HEK293 (cell line): ENCODE measurements at regions not wholly inside any gene's neighbourhood (a gene's known extent, or its start where the extent isn't known, plus 50 kb on each side); places are given as distances from the start of the nearest gene placed in this dataset.

Experiments
- CTCF ChIA-PET: fragments of 350-600 bp; formaldehyde crosslinking; extraction: SDS; loops from one replicate; lab custom pipeline; 2021; ENCODE audit warnings: antibody characterized with exemption; lab: Yijun Ruan, JAX
- POLR2A ChIA-PET: fragments of 300-600 bp; formaldehyde crosslinking; extraction: SDS; loops from one replicate; lab custom pipeline; 2020; ENCODE audit warnings: antibody characterized with exemption, inconsistent platforms; lab: Yijun Ruan, JAX
- H3K27ac ChIP-seq: fragments of 200-500 bp; sonication (Bioruptor generic); 2 replicates; pipeline ENCODE4 v1.5.1; 2014; ENCODE audit warnings: low read depth, low read length, control low read depth, inconsistent platforms; ENCODE audit errors: extremely low read depth
- H3K36me3 ChIP-seq, 2 experiments: fragments of 200-500 bp in 1 of 2; sonication (Bioruptor generic) in 1 of 2; 1 replicate in 1 of 2; 2 replicates in 1 of 2; pipeline ENCODE4 v1.5.1; 2014 to 2017; ENCODE audit warnings: inconsistent platforms in 2 of 2, low read length in 2 of 2; ENCODE audit not compliant: control insufficient read depth in 2 of 2, insufficient read depth in 1 of 2
- H3K4me1 ChIP-seq: fragments of 200-500 bp; sonication (Bioruptor generic); 2 replicates; pipeline ENCODE4 v1.5.1; 2014; ENCODE audit warnings: mild to moderate bottlenecking, low read length, inconsistent platforms; ENCODE audit not compliant: control insufficient read depth, insufficient read depth
- H3K4me3 ChIP-seq: 2 replicates; pipeline ENCODE4 v1.5.1; 2011; ENCODE audit warnings: low read depth, mild to moderate bottlenecking, control low read depth, low read length, moderate library complexity
- H3K9me3 ChIP-seq: fragments of 200-500 bp; sonication (Bioruptor generic); 2 replicates; pipeline ENCODE4 v1.5.1; 2014; ENCODE audit warnings: low read depth, low read length, inconsistent platforms; ENCODE audit not compliant: control insufficient read depth, insufficient read depth
- AEBP2 ChIP-seq: fragments of 450-650 bp; formaldehyde crosslinking; IDR thresholded peaks from 2 replicates; pipeline ENCODE4 v1.5.1; 2016; ENCODE audit warnings: missing biosample characterization, missing genetic modification characterization, borderline replicate concordance
- GFI1B ChIP-seq: fragments of 450-650 bp; formaldehyde crosslinking; IDR thresholded peaks from 2 replicates; pipeline ENCODE4 v1.5.1; 2016; ENCODE audit warnings: missing biosample characterization, missing genetic modification characterization
- KLF8 ChIP-seq: fragments of 450-650 bp; formaldehyde crosslinking; IDR thresholded peaks from 2 replicates; pipeline ENCODE4 v1.5.1; 2016; ENCODE audit warnings: missing biosample characterization, missing genetic modification characterization
- MYNN ChIP-seq: fragments of 450-650 bp; formaldehyde crosslinking; IDR thresholded peaks from 2 replicates; pipeline ENCODE4 v1.5.1; 2016; ENCODE audit warnings: missing biosample characterization, missing genetic modification characterization, borderline replicate concordance
- SETDB1 ChIP-seq: IDR thresholded peaks from one replicate; pipeline ENCODE4 v1.6.1; 2017; ENCODE audit warnings: mild to moderate bottlenecking, low read length, moderate library complexity, mixed read lengths; ENCODE audit not compliant: insufficient read length
- SP2 ChIP-seq: fragments of 450-650 bp; formaldehyde crosslinking; IDR thresholded peaks from 2 replicates; pipeline ENCODE4 v1.5.1; 2016; ENCODE audit warnings: missing biosample characterization, missing genetic modification characterization
- SP7 ChIP-seq: fragments of 450-650 bp; formaldehyde crosslinking; IDR thresholded peaks from 2 replicates; pipeline ENCODE4 v1.5.1; 2016; ENCODE audit warnings: missing biosample characterization, missing genetic modification characterization
- ZBTB21 ChIP-seq: fragments of 450-650 bp; formaldehyde crosslinking; IDR thresholded peaks from 2 replicates; pipeline ENCODE4 v1.5.1; 2017; ENCODE audit warnings: missing biosample characterization, missing genetic modification characterization
- ZFP3 ChIP-seq: fragments of 450-650 bp; formaldehyde crosslinking; IDR thresholded peaks from 2 replicates; pipeline ENCODE4 v1.5.1; 2016; ENCODE audit warnings: low read depth, missing biosample characterization, missing genetic modification characterization
- ZNF10 ChIP-seq: fragments of 450-650 bp; formaldehyde crosslinking; IDR thresholded peaks from 2 replicates; pipeline ENCODE4 v1.5.1; 2017; ENCODE audit warnings: missing biosample characterization, missing genetic modification characterization
- ZNF133 ChIP-seq: fragments of 450-650 bp; formaldehyde crosslinking; IDR thresholded peaks from 2 replicates; pipeline ENCODE4 v1.5.1; 2016; ENCODE audit warnings: missing biosample characterization, missing genetic modification characterization
- ZNF155 ChIP-seq: fragments of 450-650 bp; formaldehyde crosslinking; IDR thresholded peaks from 2 replicates; pipeline ENCODE4 v1.5.1; 2016; ENCODE audit warnings: missing biosample characterization, missing genetic modification characterization
- ZNF23 ChIP-seq: fragments of 450-650 bp; formaldehyde crosslinking; IDR thresholded peaks from 2 replicates; pipeline ENCODE4 v1.5.1; 2016; ENCODE audit warnings: missing biosample characterization, missing genetic modification characterization, borderline replicate concordance
- ZNF239 ChIP-seq: fragments of 450-650 bp; formaldehyde crosslinking; IDR thresholded peaks from 2 replicates; pipeline ENCODE4 v1.5.1; 2016; ENCODE audit warnings: missing biosample characterization, missing genetic modification characterization
- ZNF311 ChIP-seq: fragments of 450-650 bp; formaldehyde crosslinking; IDR thresholded peaks from 2 replicates; pipeline ENCODE4 v1.5.1; 2017; ENCODE audit warnings: missing biosample characterization, missing genetic modification characterization, borderline replicate concordance
- ZNF324 ChIP-seq: fragments of 450-650 bp; formaldehyde crosslinking; IDR thresholded peaks from 2 replicates; pipeline ENCODE4 v1.5.1; 2016; ENCODE audit warnings: missing biosample characterization, missing genetic modification characterization
- ZNF362 ChIP-seq: fragments of 450-650 bp; formaldehyde crosslinking; IDR thresholded peaks from 2 replicates; pipeline ENCODE4 v1.5.1; 2016; ENCODE audit warnings: missing biosample characterization, missing genetic modification characterization
- ZNF366 ChIP-seq: fragments of 450-650 bp; formaldehyde crosslinking; conservative IDR thresholded peaks from 2 replicates; pipeline ENCODE4 v1.5.1; 2016; ENCODE audit warnings: missing biosample characterization, missing genetic modification characterization
- ZNF391 ChIP-seq: fragments of 450-650 bp; formaldehyde crosslinking; IDR thresholded peaks from 2 replicates; pipeline ENCODE4 v1.5.1; 2016; ENCODE audit warnings: low read depth, missing biosample characterization, missing genetic modification characterization, borderline replicate concordance
- ZNF398 ChIP-seq: fragments of 450-650 bp; formaldehyde crosslinking; IDR thresholded peaks from 2 replicates; pipeline ENCODE4 v1.5.1; 2017; ENCODE audit warnings: missing biosample characterization, missing genetic modification characterization
- ZNF423 ChIP-seq: fragments of 450-650 bp; formaldehyde crosslinking; IDR thresholded peaks from 2 replicates; pipeline ENCODE4 v1.5.1; 2016; ENCODE audit warnings: missing biosample characterization, missing genetic modification characterization
- ZNF544 ChIP-seq: fragments of 450-650 bp; formaldehyde crosslinking; IDR thresholded peaks from 2 replicates; pipeline ENCODE4 v1.5.0; 2017; ENCODE audit warnings: missing biosample characterization, missing genetic modification characterization
- ZNF600 ChIP-seq: fragments of 450-650 bp; formaldehyde crosslinking; IDR thresholded peaks from 2 replicates; pipeline ENCODE4 v1.5.1; 2016; ENCODE audit warnings: missing biosample characterization, missing genetic modification characterization
- ZNF629 ChIP-seq: fragments of 450-650 bp; formaldehyde crosslinking; IDR thresholded peaks from 2 replicates; pipeline ENCODE4 v1.5.1; 2017; ENCODE audit warnings: missing biosample characterization, missing genetic modification characterization
- ZNF785 ChIP-seq: fragments of 450-650 bp; formaldehyde crosslinking; IDR thresholded peaks from 2 replicates; pipeline ENCODE4 v1.5.1; 2016; ENCODE audit warnings: missing biosample characterization, missing genetic modification characterization
- ZNF837 ChIP-seq: fragments of 450-650 bp; formaldehyde crosslinking; IDR thresholded peaks from 2 replicates; pipeline ENCODE4 v1.5.1; 2016; ENCODE audit warnings: missing biosample characterization, missing genetic modification characterization
- ZSCAN18 ChIP-seq: fragments of 450-650 bp; formaldehyde crosslinking; IDR thresholded peaks from 2 replicates; pipeline ENCODE4 v1.5.1; 2016; ENCODE audit warnings: missing biosample characterization, missing genetic modification characterization
- ZSCAN23 ChIP-seq: fragments of 450-650 bp; formaldehyde crosslinking; IDR thresholded peaks from 2 replicates; pipeline ENCODE4 v1.5.1; 2016; ENCODE audit warnings: missing biosample characterization, missing genetic modification characterization

- CTCF ChIA-PET, result no interaction called here
- POLR2A ChIA-PET, result no interaction called here
- no peak overlapping the region for H3K4me3 ChIP-seq
- no peaks in the 10 kb centered on the region for H3K4me1 ChIP-seq
- no peak overlapping the region for H3K27ac ChIP-seq
- no peaks in the 10 kb centered on the region for H3K36me3 ChIP-seq
- H3K9me3 ChIP-seq, result no peaks in the 10 kb centered on the region
- TF ChIP-seq ZNF362 (tag by site-specific recombination) (no peak), SP7 (tag by site-specific recombination) (no peak), ZNF10 (tag by site-specific recombination) (no peak), ZNF837 (tag by site-specific recombination) (no peak), AEBP2 (no peak), ZNF544 (tag by site-specific recombination) (no peak), ZNF366 (tag by site-specific recombination) (no peak)
- TF ChIP-seq, all 188 proteins: peak for 0
These were observed 178.9 kb downstream of the BARX1 start for GRCh38 chr9:93776256-93776655.

- ChIA-PET POLR2A (no interaction called here), CTCF (no interaction called here)
- Histone ChIP-seq H3K9me3 (no peaks in the 10 kb centered on the region), H3K36me3 (no peaks in the 10 kb centered on the region), H3K27ac (no peak overlapping the region), H3K4me3 (no peak overlapping the region), H3K4me1 (no peaks in the 10 kb centered on the region)
- TF ChIP-seq ZFP3 (tag by site-specific recombination), result no peak
- no peak for TF ChIP-seq ZNF398 (tag by site-specific recombination)
- TF ChIP-seq MYNN (tag by site-specific recombination), result no peak
- no peak for TF ChIP-seq ZSCAN23 (tag by site-specific recombination)
- TF ChIP-seq KLF8 (tag by site-specific recombination), result no peak
- no peak for TF ChIP-seq ZNF133
These were observed 180.6 kb downstream of the BARX1 start for GRCh38 chr9:93774331-93775102.

- H3K27ac ChIP-seq, result no peak overlapping the region
- H3K4me1 ChIP-seq, result no peaks in the 10 kb centered on the region
- H3K9me3 ChIP-seq, result no peaks in the 10 kb centered on the region
- ChIA-PET CTCF (interaction anchor here (0.7 to 1.2 kb wide), 2 partner anchors 88 to 192 kb away, joined by 3 to 4 read pairs; no protein-coding TSS in a partner anchor), POLR2A (no interaction called here)
- H3K36me3 ChIP-seq, result no peaks in the 10 kb centered on the region
- H3K4me3 ChIP-seq, result no peak overlapping the region
- TF ChIP-seq ZNF423 (tag by site-specific recombination) (no peak), ZNF311 (tag by site-specific recombination) (no peak), ZNF239 (tag by site-specific recombination) (no peak), ZNF155 (tag by site-specific recombination) (no peak), ZNF600 (tag by site-specific recombination) (no peak), ZNF785 (tag by site-specific recombination) (no peak), ZNF391 (tag by site-specific recombination) (no peak), GFI1B (tag by site-specific recombination) (no peak), SETDB1 (no peak), SP2 (tag by site-specific recombination) (no peak), ZBTB21 (no peak), ZNF629 (no peak), ZSCAN18 (tag by site-specific recombination) (no peak), ZNF324 (tag by site-specific recombination) (no peak), ZNF23 (tag by site-specific recombination) (no peak)
These were observed 183.9 kb downstream of the BARX1 start for GRCh38 chr9:93771276-93771675.
